Central memory CD8-positive, alpha-beta T cell (primary cell): ENCODE measurements at regions not wholly inside any gene's neighbourhood (a gene's known extent, or its start where the extent isn't known, plus 50 kb on each side); places are given as distances from the start of the nearest gene placed in this dataset.

ENCODE experiments used
- ATAC-seq: fragments of 150-1000 bp; cut with Tn5 transposase; replicated peaks from 2 replicates; pipeline ENCODE4 v1.10.0; 2022; ENCODE audit warnings: mild to moderate bottlenecking, moderate FRiP score, moderate number of reproducible peaks; ENCODE audit not compliant: poor library complexity, severe bottlenecking; ENCODE audit errors: extremely low read depth
- DNase-seq, 2 donors: peaks; one replicate each; pipeline ENCODE4 v3.0.0; 2021; ENCODE audit warnings: low spot score in 2 of 2
- H3K27ac Mint-ChIP-seq: one replicate; pipeline ENCODE4 v1.8.0; 2022; ENCODE audit warnings: low read depth, mild to moderate bottlenecking, moderate library complexity, mixed read lengths
- H3K27me3 Mint-ChIP-seq: one replicate; pipeline ENCODE4 v1.8.0; 2022; ENCODE audit warnings: mixed read lengths
- H3K36me3 Mint-ChIP-seq: one replicate; pipeline ENCODE4 v1.8.0; 2022; ENCODE audit warnings: mild to moderate bottlenecking, moderate library complexity, mixed read lengths; ENCODE audit not compliant: insufficient read depth
- H3K4me1 Mint-ChIP-seq: one replicate; pipeline ENCODE4 v1.8.0; 2022; ENCODE audit warnings: mixed read lengths
- H3K4me3 Mint-ChIP-seq: one replicate; pipeline ENCODE4 v1.8.0; 2022; ENCODE audit warnings: mild to moderate bottlenecking, moderate library complexity, mixed read lengths
- H3K9me3 Mint-ChIP-seq: one replicate; pipeline ENCODE4 v1.8.0; 2022; ENCODE audit warnings: mixed read lengths

DNA sequence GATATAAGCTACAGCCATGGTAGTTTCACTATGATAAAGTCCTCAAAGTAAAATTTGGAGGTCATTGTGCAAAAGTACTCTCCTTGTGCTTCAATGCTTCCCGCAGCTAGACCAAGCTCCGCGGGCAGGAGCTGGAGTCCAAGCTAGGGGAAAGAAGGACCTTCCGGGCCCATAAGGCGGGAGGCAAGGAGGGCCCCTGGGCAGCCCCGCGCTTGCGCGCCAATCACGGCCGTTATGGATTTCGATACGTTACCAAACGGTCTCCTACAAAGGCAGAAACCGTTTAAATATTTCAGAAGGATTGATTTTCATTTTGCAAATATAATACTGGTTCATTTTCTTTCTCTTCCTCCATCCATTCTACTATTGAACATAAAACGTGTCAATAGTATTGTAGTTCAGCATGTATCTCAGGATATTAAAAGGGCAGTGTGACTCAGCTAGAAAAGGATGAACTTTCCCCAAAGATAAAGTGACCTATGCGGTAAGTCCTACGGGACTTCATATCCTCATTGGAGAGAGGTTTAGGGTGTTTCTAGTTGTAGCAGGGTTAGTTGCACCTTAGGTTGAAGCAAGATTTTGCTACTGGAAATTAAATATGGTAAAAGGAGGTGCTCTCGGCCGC is 128.0 kb downstream of the KIF20B start:
- Mint-ChIP-seq H3K9me3 (no peaks in the 10 kb centered on the region), H3K4me3 (no peak overlapping the region), H3K27ac (no peak overlapping the region), H3K36me3 (no peaks in the 10 kb centered on the region), H3K27me3 (peaks cover 8% of the 10 kb centered on the region), H3K4me1 (no peaks in the 10 kb centered on the region)
- DNase-seq = no peak
- ATAC-seq = no peak

DNA sequence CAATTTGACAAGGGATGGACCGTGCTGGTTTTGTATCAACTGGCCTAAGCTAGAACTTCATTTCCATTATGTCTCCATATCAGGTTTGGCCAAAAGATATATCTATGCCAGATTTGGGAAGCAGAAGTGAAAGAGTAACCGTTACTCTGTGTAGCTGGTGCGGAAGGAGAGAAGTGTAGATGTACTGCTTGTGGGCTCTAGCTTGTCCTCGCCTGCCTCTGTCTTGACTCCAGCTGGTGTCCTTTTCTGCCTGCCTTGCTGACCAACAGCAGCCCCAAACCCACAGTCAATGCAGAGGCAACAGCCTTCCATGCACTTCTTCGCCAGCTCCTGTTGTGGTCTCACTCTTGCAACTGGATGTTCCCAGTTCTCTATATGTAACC is 128.5 kb downstream of the KIF20B start:
- DNase-seq = no peak
- Mint-ChIP-seq H3K27ac (no peak overlapping the region), H3K36me3 (no peaks in the 10 kb centered on the region), H3K27me3 (peaks cover 8% of the 10 kb centered on the region), H3K4me3 (no peak overlapping the region), H3K4me1 (no peaks in the 10 kb centered on the region), H3K9me3 (no peaks in the 10 kb centered on the region)
- no peak for ATAC-seq

DNA sequence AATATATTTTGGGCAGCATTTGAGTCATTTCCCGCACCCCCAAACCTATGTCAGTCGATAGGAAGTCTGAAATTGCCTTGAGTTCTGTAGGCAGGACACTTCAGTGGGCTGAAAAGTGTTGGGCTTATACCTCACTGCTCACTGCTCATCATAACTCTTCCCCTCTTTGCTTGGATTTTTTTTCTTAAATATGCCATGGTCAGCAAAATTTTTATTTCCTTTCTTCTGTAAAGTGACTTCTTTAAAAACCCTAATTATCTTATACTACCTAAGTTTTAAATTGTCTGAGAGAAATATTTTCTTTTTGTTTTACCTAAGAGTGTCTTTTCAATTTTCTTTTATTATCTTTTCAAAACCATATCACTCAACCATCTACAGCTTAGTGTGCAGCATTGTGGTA is 129.2 kb downstream of the KIF20B start:
- no peaks in the 10 kb centered on the region for H3K9me3 Mint-ChIP-seq
- peaks cover 8% of the 10 kb centered on the region for H3K27me3 Mint-ChIP-seq
- no peak overlapping the region for H3K27ac Mint-ChIP-seq
- H3K4me3 Mint-ChIP-seq = no peak overlapping the region
- ATAC-seq (no peak), DNase-seq (no peak)
- no peaks in the 10 kb centered on the region for H3K4me1 Mint-ChIP-seq
- H3K36me3 Mint-ChIP-seq = no peaks in the 10 kb centered on the region

DNA sequence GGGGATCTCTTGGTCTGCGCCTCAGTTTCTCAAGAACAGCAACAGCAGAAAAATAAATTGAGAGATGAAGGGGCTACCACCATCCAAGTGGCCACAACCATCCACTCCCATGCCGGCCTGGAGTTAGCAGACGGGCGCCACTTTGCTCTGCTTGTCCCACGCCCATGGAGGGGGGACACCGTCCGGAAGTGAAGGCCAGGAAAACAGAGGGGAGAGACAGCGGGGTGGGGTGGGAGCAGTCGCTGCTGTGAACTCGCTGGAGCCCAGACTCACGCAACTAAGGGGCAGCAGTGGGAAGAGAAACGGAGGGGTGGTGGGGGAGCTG is 135.4 kb downstream of the KIF20B start:
- Mint-ChIP-seq H3K4me1 (peaks cover 14% of the 10 kb centered on the region), H3K27me3 (peaks cover 42% of the 10 kb centered on the region)
- DNase-seq = no peak

DNA sequence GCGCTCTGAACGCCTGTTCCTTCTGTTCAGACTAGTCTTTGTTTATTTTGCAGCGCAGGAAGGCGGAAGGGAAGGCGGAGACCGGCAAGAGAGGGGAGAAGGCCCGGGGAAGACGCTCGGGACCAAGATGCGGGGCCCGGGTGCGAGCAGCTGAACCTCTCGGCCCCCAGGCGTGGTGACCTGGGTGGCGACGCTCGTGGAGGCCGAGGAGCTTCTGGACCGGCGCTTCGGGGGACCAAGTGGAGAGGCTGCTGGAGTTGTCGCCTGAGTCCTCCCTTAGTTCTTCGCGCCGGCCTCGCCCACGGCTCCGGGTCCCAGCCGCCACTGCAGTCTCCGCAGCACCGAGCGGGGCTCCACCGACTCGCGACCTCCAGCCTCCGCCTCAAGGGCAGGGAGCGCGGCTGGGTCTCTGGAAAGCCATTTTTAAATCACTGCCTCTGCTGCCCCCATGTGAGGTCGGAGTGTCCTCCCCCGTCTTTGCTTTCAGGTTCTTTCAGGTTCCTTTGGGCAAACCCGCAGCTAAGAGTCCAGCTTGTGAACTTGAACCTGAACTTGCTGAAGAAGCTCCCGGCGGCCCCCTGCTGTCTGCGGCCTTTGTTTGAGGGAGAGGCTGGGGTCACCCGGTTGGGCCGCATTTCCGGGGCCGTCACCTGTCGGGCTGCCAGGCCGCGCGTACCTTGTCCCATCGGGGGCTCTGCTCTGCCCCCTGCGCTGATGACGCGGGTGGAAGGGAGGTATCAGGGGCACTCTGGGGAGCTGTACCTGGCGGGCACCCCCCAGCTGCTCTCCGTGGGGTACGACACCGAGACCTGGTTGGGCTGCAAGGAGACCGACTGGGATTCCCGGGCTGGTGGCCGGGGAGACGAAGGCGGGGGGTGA is 136.0 kb downstream of the KIF20B start:
- ATAC-seq (peak; percentile 55), DNase-seq (no peak)
- Mint-ChIP-seq H3K27ac (peak overlapping the region; percentile 74), H3K4me3 (peak overlapping the region; percentile 80), H3K36me3 (peaks cover 2% of the 10 kb centered on the region), H3K4me1 (peaks cover 14% of the 10 kb centered on the region), H3K27me3 (peaks cover 39% of the 10 kb centered on the region), H3K9me3 (no peaks in the 10 kb centered on the region)

More for the DNA sequence above, 135.4 kb downstream of the KIF20B start:
- peak overlapping the region; percentile 74 for H3K27ac Mint-ChIP-seq
- H3K4me3 Mint-ChIP-seq = peak overlapping the region; percentile 80
- no peak for ATAC-seq
- no peaks in the 10 kb centered on the region for H3K9me3 Mint-ChIP-seq
- peaks cover 2% of the 10 kb centered on the region for H3K36me3 Mint-ChIP-seq

DNA sequence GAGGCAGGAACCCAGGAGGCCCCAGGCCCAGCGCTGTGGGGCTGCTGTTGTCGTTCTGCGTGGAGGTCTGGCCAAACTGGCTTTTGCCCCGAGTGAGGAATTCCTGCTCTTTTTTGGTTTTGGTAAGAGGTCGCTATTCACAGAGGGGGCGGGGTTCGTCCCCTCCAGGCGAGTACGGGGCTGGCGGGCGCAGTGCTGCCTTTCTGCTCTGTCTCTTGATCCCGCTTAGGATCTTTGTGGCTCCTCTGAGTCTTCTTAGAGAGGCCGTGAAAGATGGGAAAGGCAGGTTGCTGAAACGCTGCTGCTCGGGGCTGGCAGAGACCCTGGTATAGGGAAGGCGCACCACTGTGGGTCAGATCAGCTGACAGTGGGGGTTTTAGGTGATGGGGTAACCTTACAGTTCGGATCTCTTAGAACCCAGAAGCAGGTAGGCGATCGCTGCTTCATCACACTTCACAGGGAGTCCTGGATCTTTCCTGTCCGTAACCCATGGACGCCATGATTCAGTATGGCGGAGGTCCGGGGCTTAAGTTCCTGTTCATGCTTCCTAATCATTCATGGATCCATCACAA is 136.7 kb downstream of the KIF20B start:
- Mint-ChIP-seq H3K9me3 (no peaks in the 10 kb centered on the region), H3K36me3 (peaks cover 2% of the 10 kb centered on the region), H3K4me1 (peaks cover 14% of the 10 kb centered on the region), H3K4me3 (peak overlapping the region; percentile 80), H3K27ac (no peak overlapping the region), H3K27me3 (peaks cover 34% of the 10 kb centered on the region)
- DNase-seq = no peak
- no peak for ATAC-seq

DNA sequence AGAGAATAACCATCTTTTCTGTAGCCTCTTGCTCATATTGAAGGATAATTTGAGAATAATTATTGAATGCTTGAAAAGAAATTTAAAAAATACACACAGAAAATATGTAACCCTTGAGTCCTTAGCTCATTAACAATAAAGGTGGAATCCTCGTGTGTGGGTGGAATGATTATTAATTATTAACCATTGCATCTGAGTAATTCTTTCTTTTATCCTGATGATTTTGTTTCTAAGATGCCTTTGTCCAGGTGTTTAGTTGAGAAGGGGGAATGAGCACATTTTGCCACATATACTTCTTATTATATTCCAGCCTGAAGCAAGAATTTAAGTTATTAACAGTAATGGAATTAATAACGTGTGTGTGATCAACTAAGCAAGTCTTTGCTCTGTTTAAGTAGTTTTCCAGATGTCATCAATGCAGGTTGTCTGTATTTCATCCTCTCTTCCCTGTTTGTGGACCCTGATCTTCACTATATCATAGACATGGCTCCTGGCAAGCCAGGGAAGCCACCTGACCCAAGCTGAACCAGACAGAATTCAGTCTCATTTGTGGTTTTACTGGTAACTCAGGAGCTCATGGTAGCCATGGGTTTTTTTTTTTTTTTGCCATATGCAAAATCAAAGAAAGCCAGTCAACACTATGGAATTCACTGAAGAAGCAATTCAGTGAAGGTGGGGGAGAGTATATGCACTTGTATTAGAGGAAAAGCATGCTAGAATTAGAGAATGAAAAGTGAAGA is 144.3 kb downstream of the KIF20B start:
- Mint-ChIP-seq H3K4me3 (no peak overlapping the region), H3K27me3 (peaks cover 28% of the 10 kb centered on the region), H3K36me3 (no peaks in the 10 kb centered on the region), H3K9me3 (no peaks in the 10 kb centered on the region), H3K27ac (no peak overlapping the region), H3K4me1 (no peaks in the 10 kb centered on the region)
- no peak for ATAC-seq
- DNase-seq = no peak

DNA sequence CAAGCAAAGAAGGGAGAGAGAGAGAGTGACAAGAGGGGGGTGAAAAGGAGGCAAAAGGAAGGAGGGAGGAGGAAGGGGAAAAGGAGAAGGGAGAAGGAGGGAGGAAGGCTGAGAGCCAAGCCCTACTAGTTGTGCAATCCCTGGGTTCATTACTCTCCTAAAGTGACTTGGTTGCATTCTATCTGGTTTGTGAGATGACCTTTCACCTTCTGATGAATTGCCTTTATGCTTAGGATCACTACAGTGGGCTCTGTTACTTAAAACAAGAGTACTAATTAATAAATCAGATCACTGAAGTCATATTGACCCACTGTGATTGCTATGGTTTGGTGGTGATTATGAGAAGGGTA is 144.9 kb downstream of the KIF20B start:
- no peaks in the 10 kb centered on the region for H3K4me1 Mint-ChIP-seq

DNA sequence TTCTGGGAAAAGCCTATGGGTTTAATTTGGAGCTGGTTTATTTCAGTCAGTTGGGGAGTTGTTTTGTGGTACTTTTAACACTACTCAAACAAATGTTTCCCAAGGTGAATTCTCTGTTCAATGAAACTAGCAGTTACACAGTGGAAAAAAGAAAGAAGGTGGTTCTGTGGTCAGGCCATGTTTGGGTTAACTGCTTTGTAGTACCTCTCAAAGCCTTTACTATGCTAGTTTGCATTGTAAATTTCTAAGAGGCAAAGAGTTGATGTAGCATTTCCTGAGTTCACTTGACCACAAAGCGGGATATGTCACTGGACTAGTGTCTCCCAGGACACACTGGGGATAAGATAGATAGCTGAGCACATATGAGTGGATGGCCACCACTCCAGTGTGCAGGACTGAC is 145.4 kb downstream of the KIF20B start:
- ATAC-seq (no peak), DNase-seq (no peak)
- no peaks in the 10 kb centered on the region for H3K9me3 Mint-ChIP-seq
- H3K4me1 Mint-ChIP-seq = no peaks in the 10 kb centered on the region
- no peaks in the 10 kb centered on the region for H3K36me3 Mint-ChIP-seq
- no peak overlapping the region for H3K27ac Mint-ChIP-seq
- peaks cover 28% of the 10 kb centered on the region for H3K27me3 Mint-ChIP-seq
- H3K4me3 Mint-ChIP-seq = no peak overlapping the region

More for the DNA sequence above, 144.9 kb downstream of the KIF20B start:
- Mint-ChIP-seq H3K9me3 (no peaks in the 10 kb centered on the region), H3K27me3 (peaks cover 28% of the 10 kb centered on the region), H3K36me3 (no peaks in the 10 kb centered on the region), H3K4me3 (no peak overlapping the region), H3K27ac (no peak overlapping the region)
- ATAC-seq = no peak
- DNase-seq = no peak

DNA sequence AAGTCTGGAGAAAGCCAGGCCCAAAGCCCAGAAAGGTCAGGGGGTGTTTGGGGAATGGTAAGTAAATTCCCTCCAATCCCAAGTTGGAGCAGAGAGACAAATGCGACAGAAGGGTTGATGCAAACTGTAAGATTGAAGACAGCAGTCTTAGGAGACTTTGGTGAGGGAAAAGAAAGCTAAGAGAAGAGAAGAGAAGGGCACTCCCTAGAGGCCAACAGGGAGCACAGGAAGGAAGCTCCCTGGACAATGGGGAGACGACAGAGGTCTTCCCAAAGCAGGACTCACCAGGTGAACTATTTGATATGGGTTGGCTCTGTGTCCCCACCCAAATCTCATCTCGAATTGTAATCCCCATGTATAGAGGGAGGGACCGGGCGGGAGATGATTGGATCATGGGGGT is 151.5 kb downstream of the KIF20B start:
- Mint-ChIP-seq H3K4me3 (no peak overlapping the region), H3K27me3 (peaks cover 15% of the 10 kb centered on the region), H3K27ac (no peak overlapping the region), H3K4me1 (no peaks in the 10 kb centered on the region), H3K36me3 (no peaks in the 10 kb centered on the region), H3K9me3 (no peaks in the 10 kb centered on the region)
- ATAC-seq (no peak), DNase-seq (no peak)

DNA sequence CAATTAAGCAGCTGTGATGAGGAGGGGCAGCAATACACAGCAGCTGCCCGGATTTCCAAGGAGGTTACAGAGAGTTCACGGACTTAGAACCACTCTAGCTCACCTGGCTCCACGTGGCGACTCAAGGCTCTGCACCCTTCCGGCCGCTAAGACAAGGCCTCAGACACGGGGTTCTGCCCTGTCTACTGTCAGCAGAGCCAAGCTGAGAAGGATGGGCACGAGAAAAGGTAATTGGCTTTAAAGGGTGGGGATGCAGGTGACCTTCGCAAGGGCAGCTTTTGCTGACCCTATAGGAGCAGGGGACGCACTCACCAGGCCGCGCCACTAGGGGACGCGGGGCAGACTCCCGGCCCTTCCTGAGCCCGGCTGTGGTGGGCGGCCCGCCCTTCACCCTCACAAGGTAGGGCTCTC is 152.4 kb downstream of the KIF20B start:
- Mint-ChIP-seq H3K9me3 (no peaks in the 10 kb centered on the region), H3K27ac (no peak overlapping the region), H3K27me3 (peaks cover 14% of the 10 kb centered on the region), H3K4me3 (no peak overlapping the region), H3K36me3 (no peaks in the 10 kb centered on the region), H3K4me1 (no peaks in the 10 kb centered on the region)
- no peak for DNase-seq
- no peak for ATAC-seq

DNA sequence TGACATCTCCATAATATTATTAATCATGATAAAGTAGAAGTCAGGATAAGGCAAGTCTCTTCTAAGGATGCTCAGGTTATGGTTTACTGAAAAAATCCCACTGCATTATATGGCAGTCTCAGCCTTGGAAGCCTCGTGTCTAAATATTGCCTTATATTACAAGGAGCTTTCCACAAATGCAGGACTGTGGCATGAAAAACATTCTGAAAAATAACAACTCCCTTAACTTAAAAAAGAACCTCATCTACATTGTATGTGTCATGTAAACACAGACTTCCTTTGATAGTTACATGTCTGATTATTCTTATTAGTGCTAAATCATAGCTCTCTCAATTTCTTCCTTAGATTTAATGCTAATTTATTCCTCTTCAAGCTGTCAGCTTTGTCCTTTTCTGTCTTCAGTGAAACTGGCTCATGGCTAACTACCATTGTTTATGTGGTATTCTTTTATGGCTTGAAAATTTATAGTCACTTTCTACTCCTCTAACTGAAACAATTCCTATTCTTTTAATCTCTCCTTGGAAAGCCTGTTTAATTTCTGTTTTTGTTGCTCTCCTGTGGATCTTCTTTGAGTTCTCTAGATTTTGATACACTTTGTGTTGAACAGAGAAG is 156.1 kb downstream of the KIF20B start:
- Mint-ChIP-seq H3K4me3 (no peak overlapping the region), H3K9me3 (no peaks in the 10 kb centered on the region), H3K4me1 (peaks cover 16% of the 10 kb centered on the region), H3K27ac (no peak overlapping the region), H3K36me3 (peaks cover 3% of the 10 kb centered on the region), H3K27me3 (no peaks in the 10 kb centered on the region)
- ATAC-seq (no peak), DNase-seq (no peak)
